Trophoblast cell (in vitro differentiated cells and primary cell): ENCODE measurements at regions not wholly inside any gene's neighbourhood (a gene's known extent, or its start where the extent isn't known, plus 50 kb on each side); places are given as distances from the start of the nearest gene placed in this dataset.

Experiments used
- DNase-seq, 2 donors: peaks; one replicate each; pipeline ENCODE4 v3.0.0-alpha.2; 2016
- H2AFZ ChIP-seq: 2 replicates; pipeline ENCODE4 v1.6.1; 2013; ENCODE audit warnings: low read length, moderate library complexity, mild to moderate bottlenecking; ENCODE audit not compliant: insufficient read depth, poor library complexity
- H2AK5ac ChIP-seq: 2 replicates; pipeline ENCODE4 v1.6.1; 2013; ENCODE audit warnings: mild to moderate bottlenecking, low read length
- H2BK120ac ChIP-seq: 2 replicates; pipeline ENCODE4 v1.6.1; 2013; ENCODE audit warnings: low read length, mild to moderate bottlenecking, moderate library complexity; ENCODE audit not compliant: insufficient read depth, poor library complexity
- H2BK12ac ChIP-seq: 2 replicates; pipeline ENCODE4 v1.6.1; 2013; ENCODE audit warnings: mild to moderate bottlenecking, low read length, moderate library complexity
- H2BK5ac ChIP-seq: 2 replicates; pipeline ENCODE4 v1.6.1; 2013; ENCODE audit warnings: low read length, low read depth, moderate library complexity, mild to moderate bottlenecking; ENCODE audit not compliant: poor library complexity
- H3K14ac ChIP-seq: 2 replicates; pipeline ENCODE4 v1.6.1; 2013; ENCODE audit warnings: mild to moderate bottlenecking, low read length
- H3K18ac ChIP-seq: 2 replicates; pipeline ENCODE4 v1.6.1; 2013; ENCODE audit warnings: mild to moderate bottlenecking, low read length
- H3K23ac ChIP-seq: 2 replicates; pipeline ENCODE4 v1.6.1; 2013; ENCODE audit warnings: low read length
- H3K27ac ChIP-seq: 2 replicates; pipeline ENCODE4 v1.5.1; 2013; ENCODE audit warnings: low read depth, mild to moderate bottlenecking, inconsistent platforms, low read length, moderate library complexity
- H3K27me3 ChIP-seq: 2 replicates; pipeline ENCODE4 v1.6.1; 2013; ENCODE audit warnings: inconsistent platforms, mild to moderate bottlenecking, low read length, moderate library complexity; ENCODE audit not compliant: insufficient read depth
- H3K36me3 ChIP-seq, 2 experiments: 1 replicate in 1 of 2; 2 replicates in 1 of 2; pipeline ENCODE4 v1.6.1; 2013; ENCODE audit warnings: low read length in 2 of 2, mild to moderate bottlenecking in 2 of 2, moderate library complexity in 1 of 2; ENCODE audit not compliant: insufficient read depth in 2 of 2, control insufficient read depth in 1 of 2
- H3K4ac ChIP-seq: 2 replicates; pipeline ENCODE4 v1.6.1; 2013; ENCODE audit warnings: low read depth, mild to moderate bottlenecking, low read length, moderate library complexity
- H3K4me1 ChIP-seq, 2 experiments: 1 replicate in 1 of 2; 2 replicates in 1 of 2; pipeline ENCODE4 v1.6.1; 2013; ENCODE audit warnings: low read length in 2 of 2, mild to moderate bottlenecking in 2 of 2, moderate library complexity in 1 of 2; ENCODE audit not compliant: insufficient read depth in 2 of 2, control insufficient read depth in 1 of 2
- H3K4me2 ChIP-seq: 2 replicates; pipeline ENCODE4 v1.6.1; 2013; ENCODE audit warnings: inconsistent platforms, mild to moderate bottlenecking, low read length, moderate library complexity
- H3K4me3 ChIP-seq: 2 replicates; pipeline ENCODE4 v1.5.1; 2013; ENCODE audit warnings: mild to moderate bottlenecking, low read depth, low read length, inconsistent platforms
- H3K79me1 ChIP-seq: one replicate; pipeline ENCODE4 v1.6.1; 2013; ENCODE audit warnings: low read length
- H3K79me2 ChIP-seq: 2 replicates; pipeline ENCODE4 v1.6.1; 2013; ENCODE audit warnings: low read length, mild to moderate bottlenecking; ENCODE audit not compliant: control insufficient read depth, insufficient read depth, poor library complexity
- H3K9ac ChIP-seq: 2 replicates; pipeline ENCODE4 v1.6.1; 2013; ENCODE audit warnings: mild to moderate bottlenecking, low read length
- H3K9me3 ChIP-seq: 2 replicates; pipeline ENCODE4 v1.6.1; 2013; ENCODE audit warnings: low read depth, mild to moderate bottlenecking, control low read depth, inconsistent platforms, low read length; ENCODE audit not compliant: insufficient read depth
- H4K12ac ChIP-seq: 2 replicates; pipeline ENCODE4 v1.6.1; 2013; ENCODE audit warnings: low read depth, mild to moderate bottlenecking, low read length, moderate library complexity
- H4K8ac ChIP-seq: 2 replicates; pipeline ENCODE4 v1.6.1; 2013; ENCODE audit warnings: low read depth, mild to moderate bottlenecking, low read length, moderate library complexity
- H4K91ac ChIP-seq: one replicate; pipeline ENCODE4 v1.6.1; 2013; ENCODE audit warnings: low read depth, mild to moderate bottlenecking, low read length, moderate library complexity
- WGBS: extraction: QIAGEN DNeasy Blood & Tissue Kit; methylation state at CpG from one replicate; pipeline ENCODE4 v1.1.7; 2013; ENCODE audit warnings: missing lambda C conversion rate; ENCODE audit not compliant: insufficient read length, insufficient coverage; ENCODE audit errors: extremely low coverage; 5-methylcytosine and 5-hydroxymethylcytosine counted together

- Histone ChIP-seq H3K4me1 (no peaks in the 10 kb centered on the region), H4K12ac (no peak overlapping the region), H3K23ac (no peak overlapping the region), H3K27ac (no peak overlapping the region), H3K9me3 (peaks cover 56% of the 10 kb centered on the region), H3K27me3 (no peaks in the 10 kb centered on the region), H4K91ac (no peak overlapping the region), H3K9ac (no peak overlapping the region), H3K36me3 (no peaks in the 10 kb centered on the region), H2BK120ac (no peak overlapping the region), H3K4me3 (no peak overlapping the region), H3K4me2 (no peak overlapping the region), H2BK5ac (no peak overlapping the region), H3K79me2 (no peaks in the 10 kb centered on the region), H3K79me1 (no peaks in the 10 kb centered on the region), H3K4ac (no peak overlapping the region), H2AK5ac (no peak overlapping the region), H3K18ac (no peak overlapping the region), H2BK12ac (no peak overlapping the region), H2AFZ (no peak overlapping the region), H4K8ac (no peak overlapping the region), H3K14ac (no peak overlapping the region)
- no CpG with 5 or more reads among the region's 6 CpGs for WGBS
- no peak for DNase-seq
Measured at GRCh38 chr16:35794896-35795295, 2335.5 kb downstream of the TP53TG3F start.

DNA sequence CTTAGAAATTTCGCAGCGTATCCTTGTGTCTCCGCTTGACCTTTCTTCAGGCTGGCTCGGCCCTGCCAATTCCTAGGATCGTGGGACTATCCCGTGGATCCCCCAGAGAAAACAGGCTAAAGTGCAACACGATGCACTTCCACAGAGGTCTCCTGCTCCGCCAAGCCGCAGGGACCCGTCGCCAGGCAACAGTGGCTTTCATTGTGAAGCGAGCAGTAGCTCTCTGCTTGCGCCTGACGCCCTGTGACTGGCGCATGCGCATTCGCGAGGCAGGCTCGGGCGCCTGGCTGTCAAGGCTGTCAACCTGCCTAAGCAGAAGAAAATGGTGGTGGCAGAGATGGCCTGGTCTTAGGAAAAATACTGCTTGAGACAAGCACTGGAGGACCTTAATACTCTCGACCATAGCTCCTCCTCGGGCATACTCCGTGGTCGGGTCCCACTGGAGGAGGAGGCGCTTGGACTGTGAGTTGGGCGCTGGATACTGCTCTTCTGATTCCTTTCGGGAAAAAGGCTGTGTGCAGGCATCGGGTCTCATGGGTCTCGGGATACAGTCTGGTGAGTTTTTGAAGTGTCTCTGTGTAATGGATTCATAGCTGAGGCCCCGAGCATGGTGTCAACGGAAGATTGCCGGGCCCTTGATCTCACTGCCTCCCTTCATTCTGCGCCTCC is 2336.1 kb downstream of the TP53TG3F start:
- Histone ChIP-seq H4K12ac (no peak overlapping the region), H2BK5ac (no peak overlapping the region), H3K18ac (no peak overlapping the region), H3K4me3 (no peak overlapping the region), H2AK5ac (no peak overlapping the region), H3K27ac (no peak overlapping the region), H3K9ac (no peak overlapping the region), H2BK120ac (no peak overlapping the region), H4K91ac (no peak overlapping the region), H2BK12ac (no peak overlapping the region), H3K9me3 (peaks cover 52% of the 10 kb centered on the region), H3K4me1 (no peaks in the 10 kb centered on the region), H3K36me3 (no peaks in the 10 kb centered on the region), H3K79me2 (no peaks in the 10 kb centered on the region), H4K8ac (no peak overlapping the region), H3K4ac (no peak overlapping the region), H3K23ac (no peak overlapping the region), H2AFZ (no peak overlapping the region), H3K79me1 (no peaks in the 10 kb centered on the region), H3K14ac (no peak overlapping the region), H3K27me3 (no peaks in the 10 kb centered on the region), H3K4me2 (no peak overlapping the region)
- WGBS: no CpG with 5 or more reads among the region's 33 CpGs
- peak in 1 of 2 donors; percentile 6 for DNase-seq

GRCh38 chr16:35797811-35798210 is 2338.4 kb downstream of the TP53TG3F start:
- Histone ChIP-seq H2BK120ac (no peak overlapping the region), H3K36me3 (no peaks in the 10 kb centered on the region), H3K27me3 (no peaks in the 10 kb centered on the region), H3K79me1 (no peaks in the 10 kb centered on the region), H2BK5ac (no peak overlapping the region), H3K4me3 (no peak overlapping the region), H2AFZ (no peak overlapping the region), H3K27ac (no peak overlapping the region), H3K4me2 (no peak overlapping the region), H3K9ac (no peak overlapping the region), H3K79me2 (no peaks in the 10 kb centered on the region), H3K18ac (no peak overlapping the region), H2AK5ac (no peak overlapping the region), H2BK12ac (no peak overlapping the region), H3K4ac (no peak overlapping the region), H4K91ac (no peak overlapping the region), H3K23ac (no peak overlapping the region), H3K14ac (no peak overlapping the region), H4K8ac (no peak overlapping the region), H3K9me3 (peaks cover 34% of the 10 kb centered on the region), H4K12ac (no peak overlapping the region), H3K4me1 (no peaks in the 10 kb centered on the region)
- no peak for DNase-seq
- no CpG with 5 or more reads among the region's 3 CpGs for WGBS

DNA sequence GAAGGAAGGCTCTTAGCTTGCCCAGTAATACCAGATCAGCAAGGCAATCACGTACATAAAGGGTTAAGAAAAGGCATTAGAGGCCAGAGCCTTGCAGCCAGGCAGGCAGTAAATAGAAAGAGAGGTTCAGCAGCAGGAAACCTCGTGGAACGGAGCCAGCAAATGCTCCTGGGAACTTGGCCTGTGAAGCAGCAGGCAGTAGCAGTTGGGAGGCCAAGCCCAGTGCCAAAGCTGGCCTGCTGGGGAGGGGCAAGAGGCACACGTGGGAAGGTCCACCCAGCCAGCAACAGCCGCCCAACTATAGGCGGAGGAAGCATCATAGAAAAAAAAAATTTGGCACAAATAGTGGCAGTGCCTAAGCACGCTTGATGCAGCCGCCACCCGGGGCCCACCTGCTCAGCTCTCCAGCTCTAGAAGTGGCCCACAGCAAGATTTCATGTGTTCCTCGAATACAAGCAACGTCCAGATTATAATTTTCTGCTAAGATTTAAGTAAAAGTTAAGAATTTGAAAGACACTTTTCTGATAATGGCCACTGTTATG is 2339.5 kb downstream of the TP53TG3F start:
- Histone ChIP-seq H3K36me3 (no peaks in the 10 kb centered on the region), H4K91ac (no peak overlapping the region), H2AK5ac (no peak overlapping the region), H3K18ac (no peak overlapping the region), H3K27me3 (no peaks in the 10 kb centered on the region), H3K79me1 (no peaks in the 10 kb centered on the region), H3K27ac (no peak overlapping the region), H3K9me3 (peaks cover 28% of the 10 kb centered on the region), H2BK120ac (no peak overlapping the region), H2BK5ac (no peak overlapping the region), H2BK12ac (no peak overlapping the region), H3K4me1 (no peaks in the 10 kb centered on the region), H3K9ac (no peak overlapping the region), H3K4me2 (no peak overlapping the region), H3K4me3 (peak overlapping the region; percentile 40), H3K23ac (no peak overlapping the region), H4K12ac (no peak overlapping the region), H4K8ac (no peak overlapping the region), H2AFZ (no peak overlapping the region), H3K79me2 (no peaks in the 10 kb centered on the region), H3K4ac (no peak overlapping the region), H3K14ac (no peak overlapping the region)
- WGBS: no CpG with 5 or more reads among the region's 11 CpGs
- DNase-seq: no peak
